CD4-positive, alpha-beta T cell (primary cell): ENCODE measurements at regions not wholly inside any gene's neighbourhood (a gene's known extent, or its start where the extent isn't known, plus 50 kb on each side); places are given as distances from the start of the nearest gene placed in this dataset.
"Not testable (repeated sequence)": the region's sequence is repeated elsewhere in the genome, so short reads cannot be mapped to it uniquely, and the experiment has no call there.

Source experiments
- ATAC-seq: fragments of 200-7000 bp; cut with Tn5 transposase; one replicate; pipeline ENCODE4 v1.10.0; 2022; ENCODE audit warnings: mild to moderate bottlenecking; ENCODE audit not compliant: poor library complexity
- CTCF ChIA-PET: fragments of 350-600 bp; sonication (Branson Sonifier 250); formaldehyde crosslinking; loops from one replicate; lab custom pipeline; 2021; ENCODE audit warnings: antibody characterized with exemption, inconsistent platforms; lab: Charles Lee
- POLR2A ChIA-PET: fragments of 350-600 bp; sonication (Branson Sonifier 250); formaldehyde crosslinking; loops from one replicate; lab custom pipeline; 2021; ENCODE audit warnings: antibody characterized with exemption, inconsistent platforms; lab: Charles Lee
- DNase-seq, 14 experiments: peaks; one replicate each; pipeline ENCODE4 v3.0.0-alpha.2; 2013 to 2020; ENCODE audit warnings: mixed read lengths in 2 of 14
- H3K27ac ChIP-seq, 2 donors: one replicate each; pipeline versions ENCODE4 v1.5.1 to v1.7.0; 2013; ENCODE audit warnings: low read length in 2 of 2, low read depth in 1 of 2, mild to moderate bottlenecking in 1 of 2
- H3K27me3 ChIP-seq, 2 experiments: 1 replicate in 1 of 2; 2 replicates in 1 of 2; pipeline versions ENCODE4 v1.6.1 to v1.7.0; 2013; ENCODE audit warnings: low read length in 2 of 2, control low read depth in 1 of 2, mild to moderate bottlenecking in 1 of 2, moderate library complexity in 1 of 2; ENCODE audit not compliant: insufficient read depth in 2 of 2, control insufficient read depth in 1 of 2
- H3K36me3 ChIP-seq: one replicate; pipeline ENCODE4 v1.6.1; 2013; ENCODE audit warnings: low read length, control low read depth; ENCODE audit not compliant: insufficient read depth
- H3K4me1 ChIP-seq: one replicate; pipeline ENCODE4 v1.6.1; 2013; ENCODE audit warnings: low read length, control low read depth; ENCODE audit not compliant: insufficient read depth
- H3K4me3 ChIP-seq: one replicate; pipeline ENCODE4 v1.5.1; 2013; ENCODE audit warnings: mild to moderate bottlenecking, low read length, moderate library complexity
- H3K9me3 ChIP-seq, 2 experiments: 1 replicate in 1 of 2; 2 replicates in 1 of 2; pipeline versions ENCODE4 v1.6.1 to v1.7.0; 2013; ENCODE audit warnings: low read length in 2 of 2, mild to moderate bottlenecking in 2 of 2, control low read depth in 1 of 2, moderate library complexity in 1 of 2; ENCODE audit not compliant: control insufficient read depth in 1 of 2, insufficient read depth in 1 of 2
- H3K27ac Mint-ChIP-seq: one replicate; pipeline ENCODE4 v1.8.0; 2020; ENCODE audit warnings: mixed read lengths
- H3K27me3 Mint-ChIP-seq: one replicate; pipeline ENCODE4 v1.8.0; 2021; ENCODE audit warnings: mixed read lengths
- H3K36me3 Mint-ChIP-seq: one replicate; pipeline ENCODE4 v1.8.0; 2021; ENCODE audit warnings: low read depth, mixed read lengths
- H3K4me1 Mint-ChIP-seq: one replicate; pipeline ENCODE4 v1.8.0; 2021; ENCODE audit warnings: low read depth, mixed read lengths
- H3K4me3 Mint-ChIP-seq: one replicate; pipeline ENCODE4 v1.8.0; 2020; ENCODE audit warnings: mild to moderate bottlenecking, mixed read lengths
- H3K9me3 Mint-ChIP-seq: one replicate; pipeline ENCODE4 v1.8.0; 2020; ENCODE audit warnings: mixed read lengths
- CTCF ChIP-seq: fragments of 200-600 bp; IDR thresholded peaks from one replicate; pipeline ENCODE4 v1.8.0; 2022; ENCODE audit warnings: antibody characterized with exemption, mild to moderate bottlenecking
- intact Hi-C, 2 experiments: fragments of 100-400 bp; cut with DNase I in 1 of 2; cut with micrococcal nuclease in 1 of 2; formaldehyde crosslinking; loops; one replicate each; pipeline versions ENCODE4 v1.15.1 to v1.9.0; 2023 to 2025; cut with DNase I, micrococcal nuclease

GRCh38 chr3:65126527-65127410, 439.0 kb upstream of the ADAMTS9 start:
- Mint-ChIP-seq H3K27ac (no peak overlapping the region), H3K9me3 (peaks cover 10% of the 10 kb centered on the region), H3K27me3 (no peaks in the 10 kb centered on the region), H3K36me3 (no peaks in the 10 kb centered on the region), H3K4me3 (no peak overlapping the region), H3K4me1 (no peaks in the 10 kb centered on the region)
- H3K9me3 ChIP-seq = peaks cover 0 to 3% of the 10 kb centered on the region in 2 experiments
- no peak overlapping the region for H3K4me3 ChIP-seq
- H3K27ac ChIP-seq = no peak overlapping the region
- intact Hi-C loops = no loop called here
- no peaks in the 10 kb centered on the region for H3K4me1 ChIP-seq
- no peaks in the 10 kb centered on the region for H3K27me3 ChIP-seq
- DNase-seq (no peak), ATAC-seq (no peak)
- POLR2A ChIA-PET = no interaction called here
- H3K36me3 ChIP-seq = no peaks in the 10 kb centered on the region
- TF ChIP-seq CTCF = no peak
- CTCF ChIA-PET = no interaction called here

- H3K4me1 ChIP-seq, H3K4me1 Mint-ChIP-seq, H3K27ac ChIP-seq, ATAC-seq, H3K36me3 ChIP-seq, CTCF ChIA-PET, DNase-seq, H3K9me3 ChIP-seq, H3K4me3 ChIP-seq, H3K4me3 Mint-ChIP-seq, H3K36me3 Mint-ChIP-seq, H3K27me3 ChIP-seq, intact Hi-C loops, H3K27ac Mint-ChIP-seq, POLR2A ChIA-PET, H3K27me3 Mint-ChIP-seq: not testable (repeated sequence)
- H3K9me3 Mint-ChIP-seq = peaks cover 13% of the 10 kb centered on the region
Observed at GRCh38 chr3:65120156-65120555, 432.4 kb upstream of the ADAMTS9 start.

- H3K9me3 Mint-ChIP-seq = peaks cover 15% of the 10 kb centered on the region
- H3K27ac Mint-ChIP-seq = no peak overlapping the region
- Histone ChIP-seq H3K9me3 (peaks cover 0 to 8% of the 10 kb centered on the region in 2 experiments), H3K4me1 (no peaks in the 10 kb centered on the region), H3K4me3 (no peak overlapping the region), H3K27ac (no peak overlapping the region), H3K36me3 (no peaks in the 10 kb centered on the region), H3K27me3 (no peaks in the 10 kb centered on the region)
- intact Hi-C loops = no loop called here
- H3K4me1 Mint-ChIP-seq = no peaks in the 10 kb centered on the region
- DNase-seq = no peak
- ATAC-seq = no peak
- CTCF ChIA-PET = no interaction called here
- H3K36me3 Mint-ChIP-seq = no peaks in the 10 kb centered on the region
- no peak overlapping the region for H3K4me3 Mint-ChIP-seq
- POLR2A ChIA-PET = no interaction called here
- no peaks in the 10 kb centered on the region for H3K27me3 Mint-ChIP-seq
- no peak for TF ChIP-seq CTCF
Observed at GRCh38 chr3:65118912-65119499, 431.2 kb upstream of the ADAMTS9 start.
